ENCODE measurements at regions not wholly inside any gene's neighbourhood (a gene's known extent, or its start where the extent isn't known, plus 50 kb on each side); places are given as distances from the start of the nearest gene placed in this dataset.

GRCh38 chr16:79954921-79955705 lies 354.6 kb upstream of the MAF start:
- TF ChIP-seq, protein P1, sequence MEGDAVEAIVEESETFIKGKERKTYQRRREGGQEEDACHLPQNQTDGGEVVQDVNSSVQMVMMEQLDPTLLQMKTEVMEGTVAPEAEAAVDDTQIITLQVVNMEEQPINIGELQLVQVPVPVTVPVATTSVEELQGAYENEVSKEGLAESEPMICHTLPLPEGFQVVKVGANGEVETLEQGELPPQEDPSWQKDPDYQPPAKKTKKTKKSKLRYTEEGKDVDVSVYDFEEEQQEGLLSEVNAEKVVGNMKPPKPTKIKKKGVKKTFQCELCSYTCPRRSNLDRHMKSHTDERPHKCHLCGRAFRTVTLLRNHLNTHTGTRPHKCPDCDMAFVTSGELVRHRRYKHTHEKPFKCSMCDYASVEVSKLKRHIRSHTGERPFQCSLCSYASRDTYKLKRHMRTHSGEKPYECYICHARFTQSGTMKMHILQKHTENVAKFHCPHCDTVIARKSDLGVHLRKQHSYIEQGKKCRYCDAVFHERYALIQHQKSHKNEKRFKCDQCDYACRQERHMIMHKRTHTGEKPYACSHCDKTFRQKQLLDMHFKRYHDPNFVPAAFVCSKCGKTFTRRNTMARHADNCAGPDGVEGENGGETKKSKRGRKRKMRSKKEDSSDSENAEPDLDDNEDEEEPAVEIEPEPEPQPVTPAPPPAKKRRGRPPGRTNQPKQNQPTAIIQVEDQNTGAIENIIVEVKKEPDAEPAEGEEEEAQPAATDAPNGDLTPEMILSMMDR (IDR thresholded peaks at IDR 0.05; ENCODE audit: extremely low read depth in 1 of 2, insufficient read depth in 1 of 2, low read depth in 1 of 2, low read length in 2 of 2): no peak
- TF ChIP-seq, protein P2, sequence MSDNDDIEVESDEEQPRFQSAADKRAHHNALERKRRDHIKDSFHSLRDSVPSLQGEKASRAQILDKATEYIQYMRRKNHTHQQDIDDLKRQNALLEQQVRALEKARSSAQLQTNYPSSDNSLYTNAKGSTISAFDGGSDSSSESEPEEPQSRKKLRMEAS (IDR thresholded peaks at IDR 0.05; ENCODE audit: insufficient read depth, insufficient read length): no peak
- no peak for TF ChIP-seq JUN (IDR thresholded peaks at IDR 0.05; ENCODE audit: borderline replicate concordance, insufficient read depth, insufficient read length, low read depth)
- no peak for TF ChIP-seq POLR2A (IDR thresholded peaks at IDR 0.05; ENCODE audit: low read depth, low read length)
- no peak for TF ChIP-seq POLR2AphosphoS5 (IDR thresholded peaks at IDR 0.05; ENCODE audit: insufficient read depth, low read depth, low read length)
- TF ChIP-seq EZH2 (IDR thresholded peaks at IDR 0.05; ENCODE audit: borderline replicate concordance, low read depth, low read length, severe bottlenecking): no peak
- no peak for TF ChIP-seq FOS (IDR thresholded peaks at IDR 0.05; ENCODE audit: borderline replicate concordance, insufficient read depth, low read length)
- no peak for TF ChIP-seq MYC (IDR thresholded peaks at IDR 0.05; ENCODE audit: low read depth, low read length)
- TF ChIP-seq GATA2 (IDR thresholded peaks at IDR 0.05; ENCODE audit: insufficient read depth, insufficient read length, low read depth, low read length): no peak

All from endothelial cell of umbilical vein (primary cell).